GM19238 (cell line): ENCODE measurements at regions not wholly inside any gene's neighbourhood (a gene's known extent, or its start where the extent isn't known, plus 50 kb on each side); places are given as distances from the start of the nearest gene placed in this dataset.
"Not testable (repeated sequence)": the region's sequence is repeated elsewhere in the genome, so short reads cannot be mapped to it uniquely, and the experiment has no call there.

Experiments
- DNase-seq: peaks from one replicate; pipeline ENCODE4 v3.0.0; 2011; ENCODE audit warnings: low spot score; ENCODE audit not compliant: insufficient read length

GRCh38 chr4:116024954-116025708 lies 911.7 kb upstream of the NDST4 start:
- no peak for DNase-seq

- no peak for DNase-seq
Measured at GRCh38 chr4:116023049-116023448, 909.6 kb upstream of the NDST4 start.

- no peak for DNase-seq
Measured at GRCh38 chr4:116020141-116020722, 906.8 kb upstream of the NDST4 start.

GRCh38 chr4:116018831-116019230 lies 905.4 kb upstream of the NDST4 start:
- DNase-seq, result no peak

GRCh38 chr4:116016201-116016600 lies 902.8 kb upstream of the NDST4 start:
- DNase-seq, result no peak

GRCh38 chr4:116015549-116015948 lies 902.1 kb upstream of the NDST4 start:
- no peak for DNase-seq

- no peak for DNase-seq
Measured at GRCh38 chr4:116015062-116015461, 901.6 kb upstream of the NDST4 start.

- DNase-seq, result no peak
Measured at GRCh38 chr4:116010923-116011322, 897.5 kb upstream of the NDST4 start.

- DNase-seq, result no peak
Measured at GRCh38 chr4:116005806-116006088, 892.3 kb upstream of the NDST4 start.

- no peak for DNase-seq
Measured at GRCh38 chr4:116005037-116005805, 891.8 kb upstream of the NDST4 start.

GRCh38 chr4:116001291-116001690 lies 887.9 kb upstream of the NDST4 start:
- no peak for DNase-seq

- no peak for DNase-seq
Measured at GRCh38 chr4:115986573-115986972, 873.2 kb upstream of the NDST4 start.

- DNase-seq, result not testable (repeated sequence)
Measured at GRCh38 chr4:115975421-115976001, 862.1 kb upstream of the NDST4 start.

- no peak for DNase-seq
Measured at GRCh38 chr4:115973768-115974167, 860.3 kb upstream of the NDST4 start.

GRCh38 chr4:115972967-115973366 lies 859.5 kb upstream of the NDST4 start:
- DNase-seq, result no peak

GRCh38 chr4:115970859-115971258 lies 857.4 kb upstream of the NDST4 start:
- no peak for DNase-seq

GRCh38 chr4:115969756-115970155 lies 856.3 kb upstream of the NDST4 start:
- no peak for DNase-seq

- DNase-seq, result no peak
Measured at GRCh38 chr4:115965588-115965987, 852.2 kb upstream of the NDST4 start.

GRCh38 chr4:115956054-115956796 lies 842.8 kb upstream of the NDST4 start:
- not testable (repeated sequence) for DNase-seq

GRCh38 chr4:115950806-115951205 lies 837.4 kb upstream of the NDST4 start:
- no peak for DNase-seq

- DNase-seq, result not testable (repeated sequence)
Measured at GRCh38 chr4:115949974-115950743, 836.7 kb upstream of the NDST4 start.
